ENCODE measurements at regions not wholly inside any gene's neighbourhood (a gene's known extent, or its start where the extent isn't known, plus 50 kb on each side); places are given as distances from the start of the nearest gene placed in this dataset.

- Mint-ChIP-seq H3K4me3 (ENCODE audit: unreplicated experiment) (no peak overlapping the region), H3K9me3 (ENCODE audit: unreplicated experiment) (peaks cover 4% of the 10 kb centered on the region), H3K27me3 (ENCODE audit: unreplicated experiment) (peaks cover 4% of the 10 kb centered on the region), H3K4me1 (ENCODE audit: low read depth, unreplicated experiment) (peaks cover 3% of the 10 kb centered on the region), H3K27ac (ENCODE audit: unreplicated experiment) (no peak overlapping the region), H3K36me3 (ENCODE audit: unreplicated experiment) (no peaks in the 10 kb centered on the region)
- no peak for TF ChIP-seq CTCF (IDR thresholded peaks at IDR 0.05; ENCODE audit: partially characterized antibody, unreplicated experiment)
- no peak for DNase-seq
Observed at GRCh38 chr14:55744321-55744720, 164.3 kb downstream of the KTN1 start.

- no peak overlapping the region for H3K27ac Mint-ChIP-seq (ENCODE audit: unreplicated experiment)
- no peaks in the 10 kb centered on the region for H3K4me1 Mint-ChIP-seq (ENCODE audit: low read depth, unreplicated experiment)
- DNase-seq, result no peak
- TF ChIP-seq CTCF (IDR thresholded peaks at IDR 0.05; ENCODE audit: partially characterized antibody, unreplicated experiment), result no peak
- H3K9me3 Mint-ChIP-seq (ENCODE audit: unreplicated experiment), result peaks cover 2% of the 10 kb centered on the region
- no peaks in the 10 kb centered on the region for H3K36me3 Mint-ChIP-seq (ENCODE audit: unreplicated experiment)
- H3K27me3 Mint-ChIP-seq (ENCODE audit: unreplicated experiment), result peaks cover 2% of the 10 kb centered on the region
- H3K4me3 Mint-ChIP-seq (ENCODE audit: unreplicated experiment), result no peak overlapping the region
Observed at GRCh38 chr14:55745906-55746305, 165.9 kb downstream of the KTN1 start.

- Mint-ChIP-seq H3K4me3 (ENCODE audit: unreplicated experiment) (no peak overlapping the region), H3K27me3 (ENCODE audit: unreplicated experiment) (peaks cover 2% of the 10 kb centered on the region), H3K27ac (ENCODE audit: unreplicated experiment) (no peak overlapping the region), H3K36me3 (ENCODE audit: unreplicated experiment) (no peaks in the 10 kb centered on the region), H3K4me1 (ENCODE audit: low read depth, unreplicated experiment) (no peaks in the 10 kb centered on the region), H3K9me3 (ENCODE audit: unreplicated experiment) (peaks cover 2% of the 10 kb centered on the region)
- TF ChIP-seq CTCF (IDR thresholded peaks at IDR 0.05; ENCODE audit: partially characterized antibody, unreplicated experiment), result no peak
- DNase-seq, result no peak
Observed at GRCh38 chr14:55746558-55746957, 166.6 kb downstream of the KTN1 start.

GRCh38 chr14:55747186-55747585 is 167.2 kb downstream of the KTN1 start:
- no peaks in the 10 kb centered on the region for H3K4me1 Mint-ChIP-seq (ENCODE audit: low read depth, unreplicated experiment)
- peaks cover 2% of the 10 kb centered on the region for H3K9me3 Mint-ChIP-seq (ENCODE audit: unreplicated experiment)
- no peaks in the 10 kb centered on the region for H3K36me3 Mint-ChIP-seq (ENCODE audit: unreplicated experiment)
- no peak for TF ChIP-seq CTCF (IDR thresholded peaks at IDR 0.05; ENCODE audit: partially characterized antibody, unreplicated experiment)
- no peak overlapping the region for H3K4me3 Mint-ChIP-seq (ENCODE audit: unreplicated experiment)
- no peak for DNase-seq
- no peak overlapping the region for H3K27ac Mint-ChIP-seq (ENCODE audit: unreplicated experiment)
- H3K27me3 Mint-ChIP-seq (ENCODE audit: unreplicated experiment), result peaks cover 2% of the 10 kb centered on the region

- Mint-ChIP-seq H3K27ac (ENCODE audit: unreplicated experiment) (no peak overlapping the region), H3K4me3 (ENCODE audit: unreplicated experiment) (no peak overlapping the region), H3K27me3 (ENCODE audit: unreplicated experiment) (peaks cover 2% of the 10 kb centered on the region), H3K36me3 (ENCODE audit: unreplicated experiment) (no peaks in the 10 kb centered on the region), H3K4me1 (ENCODE audit: low read depth, unreplicated experiment) (no peaks in the 10 kb centered on the region), H3K9me3 (ENCODE audit: unreplicated experiment) (peaks cover 2% of the 10 kb centered on the region)
- no peak for TF ChIP-seq CTCF (IDR thresholded peaks at IDR 0.05; ENCODE audit: partially characterized antibody, unreplicated experiment)
- DNase-seq, result no peak
Observed at GRCh38 chr14:55749201-55749812, 169.3 kb downstream of the KTN1 start.

Measured in glutamatergic neuron (in vitro differentiated cells).